Activated T-cell treated with anti-CD3 and anti-CD28 coated beads, Interleukin-2, amount 50 U/mL, for 1 hour (primary cell): ENCODE measurements at regions not wholly inside any gene's neighbourhood (a gene's known extent, or its start where the extent isn't known, plus 50 kb on each side); places are given as distances from the start of the nearest gene placed in this dataset.

Experiments used
- DNase-seq: peaks from one replicate; pipeline ENCODE4 v3.0.0-alpha.2; 2020

GRCh38 chr22:27331526-27332281, 469.9 kb downstream of the MN1 start:
- no peak for DNase-seq

DNA sequence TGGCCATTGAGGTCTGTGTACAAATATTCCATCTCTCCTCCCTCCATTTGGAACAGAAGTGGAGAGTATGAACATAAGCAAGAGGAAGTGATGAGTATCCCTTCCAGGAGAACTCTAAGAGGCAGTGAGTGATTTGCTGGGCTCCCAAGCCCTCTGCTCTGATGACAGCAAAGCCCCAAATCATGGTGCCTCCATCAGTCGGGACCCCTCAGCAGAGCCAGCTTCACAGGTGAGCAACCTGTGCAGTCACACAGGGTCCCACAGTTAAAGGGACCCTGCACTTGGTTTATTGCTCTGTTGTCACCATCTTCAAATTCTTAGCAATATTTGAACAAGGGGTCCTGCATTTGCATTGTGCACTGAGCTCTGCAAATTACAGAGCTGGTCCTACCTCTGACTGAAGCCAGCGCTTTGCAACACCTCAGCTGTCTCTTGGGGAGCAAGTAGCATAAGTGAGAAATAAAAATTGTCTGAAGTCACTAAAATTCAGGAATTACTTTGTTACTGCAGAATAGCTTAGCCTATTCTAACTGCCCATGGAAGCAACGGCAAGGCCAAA, 466.4 kb downstream of the MN1 start:
- DNase-seq: no peak

DNA sequence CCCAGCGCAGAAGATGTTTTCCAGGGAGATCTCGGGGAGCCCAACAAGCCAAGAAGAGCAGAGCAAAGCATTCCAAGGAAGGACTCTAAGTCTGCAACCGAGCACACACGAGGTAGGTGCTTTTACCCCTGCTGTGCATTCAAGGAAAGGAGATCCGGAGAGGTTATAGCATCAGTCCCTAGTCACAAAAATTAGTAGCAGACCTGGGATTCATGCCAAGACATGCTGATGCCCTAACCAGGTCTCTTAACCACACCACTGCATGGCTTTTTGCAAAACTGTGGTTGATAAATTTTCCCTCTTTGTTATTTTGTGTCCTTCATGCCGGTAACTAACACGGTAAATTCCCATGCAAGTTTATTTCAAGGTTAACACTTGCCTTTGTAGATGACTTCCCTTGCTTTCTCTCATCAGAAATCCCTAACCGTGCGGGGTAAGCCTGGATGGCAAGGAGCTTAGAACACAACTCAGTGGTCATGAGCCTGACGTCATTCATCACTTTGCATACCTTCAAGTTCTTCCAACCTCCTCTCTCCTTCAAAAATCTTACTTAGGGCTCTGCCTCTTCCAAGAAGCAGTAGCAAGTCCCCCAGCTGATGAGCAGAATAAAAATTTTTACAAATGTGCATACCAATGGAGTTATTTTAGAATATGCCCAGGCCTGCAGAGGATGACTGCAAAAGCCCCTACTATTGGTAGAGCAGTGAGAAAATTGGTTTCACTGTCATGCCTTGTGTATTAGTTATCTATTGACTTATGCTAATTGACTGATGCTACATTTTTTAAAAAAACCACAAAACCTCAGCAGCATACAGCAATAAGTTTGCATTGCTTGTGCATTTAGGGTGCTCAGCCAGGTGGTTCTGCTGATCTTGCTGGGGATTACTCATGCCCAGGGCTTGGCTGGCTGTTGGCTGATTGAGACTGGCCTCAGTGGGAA, 465.1 kb downstream of the MN1 start:
- DNase-seq: no peak

GRCh38 chr22:27337676-27338075, 463.9 kb downstream of the MN1 start:
- DNase-seq: no peak

DNA sequence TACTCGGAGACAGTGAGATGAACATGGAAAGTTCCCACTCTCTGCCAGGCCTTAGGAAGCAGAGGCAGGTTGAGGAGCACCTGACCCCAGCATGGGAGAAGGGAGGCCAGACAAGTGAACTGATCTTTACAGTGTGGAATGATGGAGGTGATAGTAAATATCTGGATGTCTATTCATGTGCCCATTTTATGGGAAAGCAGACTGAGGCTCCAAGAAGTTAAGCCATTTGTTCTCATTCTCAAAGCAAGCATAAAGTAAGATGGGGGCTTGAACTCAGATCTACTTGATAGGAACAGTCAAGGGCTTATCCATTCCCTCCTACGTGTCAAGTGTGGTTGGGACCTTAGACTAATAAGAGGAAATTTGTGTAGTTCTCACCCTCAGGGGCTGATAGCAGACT, 461.5 kb downstream of the MN1 start:
- DNase-seq: no peak

- no peak for DNase-seq
These were observed 457.0 kb downstream of the MN1 start for GRCh38 chr22:27344546-27344945.

- DNase-seq: no peak
These were observed 455.9 kb downstream of the MN1 start for GRCh38 chr22:27345691-27346090.

DNA sequence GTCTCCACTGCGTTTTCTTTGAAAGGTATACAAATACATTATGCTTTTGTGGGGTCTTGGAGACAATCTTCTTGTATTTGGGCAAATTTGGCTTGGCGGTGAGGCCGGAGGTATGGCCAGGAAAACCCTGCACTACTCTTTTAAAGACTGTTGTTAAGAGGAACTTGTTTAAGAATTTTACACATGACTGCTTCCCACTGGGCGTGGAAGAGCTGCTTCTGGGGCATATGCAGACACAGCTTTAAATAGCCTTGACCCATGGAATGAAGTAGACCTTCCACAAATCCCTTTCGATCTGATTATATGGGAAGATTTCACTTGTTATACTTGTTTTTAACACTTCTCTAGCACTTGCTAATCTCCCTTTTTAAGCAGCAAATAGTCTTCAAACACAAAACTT, 453.6 kb downstream of the MN1 start:
- no peak for DNase-seq

DNA sequence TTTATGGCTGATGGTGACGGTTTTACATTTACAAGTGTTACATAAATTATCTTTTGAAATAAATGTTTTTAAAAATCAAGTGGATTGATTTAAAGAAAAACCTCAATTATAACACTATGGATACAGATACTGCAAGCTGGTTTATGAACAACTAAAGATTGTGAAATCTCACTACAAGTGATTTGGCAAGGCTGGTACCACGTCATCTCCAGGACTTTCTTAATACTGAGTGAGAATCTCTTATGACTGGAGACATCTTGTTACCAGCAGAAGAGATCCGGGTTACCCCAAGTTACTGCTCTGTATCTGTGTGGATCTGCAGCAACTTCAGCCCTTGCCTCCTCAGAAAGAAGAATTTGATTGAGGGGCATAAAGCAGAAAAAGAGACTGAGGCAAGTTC, 452.9 kb downstream of the MN1 start:
- DNase-seq: no peak

DNA sequence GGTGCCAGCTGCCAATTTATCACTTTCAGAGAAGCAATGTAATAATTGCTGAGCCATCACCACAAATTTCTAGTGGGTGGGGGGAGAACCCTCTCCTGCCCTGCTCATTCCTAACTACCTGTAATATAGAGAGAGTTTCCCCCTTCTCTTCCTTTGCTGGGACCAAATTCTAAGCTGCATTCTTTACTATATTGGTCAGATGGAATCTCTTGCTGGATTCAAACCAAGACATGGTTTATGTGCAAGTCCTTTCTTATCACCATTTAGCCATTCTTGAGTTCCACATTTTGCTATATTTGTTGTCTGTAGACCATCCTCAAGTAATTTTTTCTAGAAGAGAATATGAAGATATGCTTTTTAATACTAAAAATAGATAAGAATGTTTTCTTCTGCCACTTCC, 452.1 kb downstream of the MN1 start:
- no peak for DNase-seq

- DNase-seq: no peak
These were observed 451.2 kb downstream of the MN1 start for GRCh38 chr22:27350306-27350705.

GRCh38 chr22:27352426-27352825, 449.1 kb downstream of the MN1 start:
- no peak for DNase-seq

GRCh38 chr22:27358096-27358870, 443.3 kb downstream of the MN1 start:
- DNase-seq: no peak

- DNase-seq: no peak
These were observed 431.3 kb downstream of the MN1 start for GRCh38 chr22:27370269-27370668.

- no peak for DNase-seq
These were observed 430.6 kb downstream of the MN1 start for GRCh38 chr22:27370987-27371386.

- DNase-seq: no peak
These were observed 429.2 kb downstream of the MN1 start for GRCh38 chr22:27372364-27372763.

GRCh38 chr22:27372969-27373670, 428.4 kb downstream of the MN1 start:
- DNase-seq: no peak

DNA sequence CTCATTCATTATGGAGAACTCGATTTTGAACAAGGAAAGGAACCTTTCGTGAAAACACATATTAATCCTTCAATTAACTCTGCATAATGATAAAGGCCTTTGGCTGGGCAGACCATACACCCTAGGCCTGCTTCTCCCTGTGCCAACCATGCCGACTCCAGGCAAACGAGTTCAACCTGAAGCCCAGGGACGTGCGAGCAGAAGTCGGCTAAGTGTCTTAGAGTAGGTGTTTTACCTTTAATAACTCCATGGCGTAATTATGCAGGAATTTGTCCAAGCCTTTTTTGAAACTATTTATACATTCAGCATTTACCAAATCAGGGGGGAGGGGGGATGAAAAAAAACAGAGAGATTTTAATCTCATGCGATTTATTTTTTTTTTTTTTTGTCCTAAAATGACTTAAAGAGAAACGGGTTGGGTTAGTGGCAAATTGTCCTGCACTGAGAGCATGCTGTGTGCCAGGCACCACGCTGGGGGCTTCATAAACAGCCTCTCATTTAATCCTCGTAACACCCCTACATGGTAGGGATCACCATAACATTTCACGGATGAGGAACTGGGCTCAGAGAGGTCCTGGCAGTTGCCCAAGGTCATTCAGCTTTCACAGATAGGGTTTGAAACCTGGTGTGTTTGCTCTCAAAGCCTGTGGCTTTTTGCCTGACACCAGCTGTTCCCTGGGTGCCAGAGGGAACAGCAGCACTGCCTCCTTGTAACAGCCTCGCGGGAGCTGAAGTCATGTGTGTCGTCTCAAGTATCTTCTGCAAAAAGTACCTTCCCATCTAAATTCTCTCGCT, 423.9 kb downstream of the MN1 start:
- no peak for DNase-seq

- DNase-seq: no peak
These were observed 423.2 kb downstream of the MN1 start for GRCh38 chr22:27378311-27378800.

GRCh38 chr22:27378995-27379394, 422.6 kb downstream of the MN1 start:
- DNase-seq: no peak

GRCh38 chr22:27380855-27381254, 420.7 kb downstream of the MN1 start:
- DNase-seq: no peak
